CD4-positive, alpha-beta T cell treated with Interleukin-4 for 1 hour (primary cell): ENCODE measurements at regions not wholly inside any gene's neighbourhood (a gene's known extent, or its start where the extent isn't known, plus 50 kb on each side); places are given as distances from the start of the nearest gene placed in this dataset.
A peak's percentile ranks its signal among the peaks of the same experiment; 100 is the strongest.
"Not testable (repeated sequence)": the region's sequence is repeated elsewhere in the genome, so short reads cannot be mapped to it uniquely, and the experiment has no call there.

Experiments used
- DNase-seq, 2 donors: peaks; one replicate each; pipeline ENCODE4 v3.0.0-alpha.2; 2020 to 2022

- DNase-seq: no peak
Observed at GRCh38 chr4:64216741-64217140, 192.5 kb downstream of the TECRL start.

- no peak for DNase-seq
Observed at GRCh38 chr4:64205376-64205775, 203.9 kb downstream of the TECRL start.

- DNase-seq: no peak
Observed at GRCh38 chr4:64200001-64200555, 209.2 kb downstream of the TECRL start.

- no peak for DNase-seq
Observed at GRCh38 chr4:64195582-64195981, 213.7 kb downstream of the TECRL start.

GRCh38 chr4:64192731-64193412 is 216.4 kb downstream of the TECRL start:
- no peak for DNase-seq

- no peak for DNase-seq
Observed at GRCh38 chr4:64174247-64174882, 234.9 kb downstream of the TECRL start.

GRCh38 chr4:64166365-64166764 is 242.9 kb downstream of the TECRL start:
- no peak for DNase-seq

- DNase-seq: peak in 1 of 2 donors; percentile 25
Observed at GRCh38 chr4:64158648-64159326, 250.5 kb downstream of the TECRL start.

- DNase-seq: no peak
Observed at GRCh38 chr4:64157397-64157796, 251.9 kb downstream of the TECRL start.

- no peak for DNase-seq
Observed at GRCh38 chr4:64156253-64156652, 253.0 kb downstream of the TECRL start.

GRCh38 chr4:64146030-64146429 is 263.2 kb downstream of the TECRL start:
- DNase-seq: no peak

GRCh38 chr4:64144994-64145393 is 264.3 kb downstream of the TECRL start:
- DNase-seq: no peak

- no peak for DNase-seq
Observed at GRCh38 chr4:64130907-64131306, 278.3 kb downstream of the TECRL start.

- no peak for DNase-seq
Observed at GRCh38 chr4:64125354-64125753, 283.9 kb downstream of the TECRL start.

- no peak for DNase-seq
Observed at GRCh38 chr4:64121803-64122202, 287.4 kb downstream of the TECRL start.

- no peak for DNase-seq
Observed at GRCh38 chr4:64105903-64106302, 303.3 kb downstream of the TECRL start.

- no peak for DNase-seq
Observed at GRCh38 chr4:64095398-64095797, 313.9 kb downstream of the TECRL start.

GRCh38 chr4:64079316-64079715 is 329.9 kb downstream of the TECRL start:
- no peak for DNase-seq

- no peak for DNase-seq
Observed at GRCh38 chr4:64068096-64068495, 341.2 kb downstream of the TECRL start.

- no peak for DNase-seq
Observed at GRCh38 chr4:64062991-64063390, 346.3 kb downstream of the TECRL start.

- not testable (repeated sequence) for DNase-seq
Observed at GRCh38 chr4:64037033-64037432, 372.2 kb downstream of the TECRL start.

- no peak for DNase-seq
Observed at GRCh38 chr4:64022560-64022959, 386.7 kb downstream of the TECRL start.

GRCh38 chr4:64016893-64017292 is 392.4 kb downstream of the TECRL start:
- no peak for DNase-seq

GRCh38 chr4:64014647-64015046 is 394.6 kb downstream of the TECRL start:
- no peak for DNase-seq
